ENCODE measurements at regions not wholly inside any gene's neighbourhood (a gene's known extent, or its start where the extent isn't known, plus 50 kb on each side); places are given as distances from the start of the nearest gene placed in this dataset.

GRCh38 chr3:147775816-147776530 is 366.8 kb downstream of the ZIC1 start:
- TF ChIP-seq CTCF (conservative IDR thresholded peaks at IDR 0.05; ENCODE audit: low read depth in 2 of 2) (no peak), ZNF462 (CRISPR knock-in tag; IDR thresholded peaks at IDR 0.05) (no peak), POLR2AphosphoS5 (IDR thresholded peaks at IDR 0.05; ENCODE audit: low read depth) (no peak), EZH2 (IDR thresholded peaks at IDR 0.05; ENCODE audit: low read depth, unreplicated experiment) (no peak), REST (IDR thresholded peaks at IDR 0.05; ENCODE audit: unreplicated experiment) (no peak), EZH2phosphoT487 (IDR thresholded peaks at IDR 0.05; ENCODE audit: unreplicated experiment) (no peak), CREB1 (CRISPR knock-in tag; IDR thresholded peaks at IDR 0.05; ENCODE audit: low read depth) (no peak)

All from GM23338 (cell line).